Mesodermal cell (in vitro differentiated cells): ENCODE measurements at regions not wholly inside any gene's neighbourhood (a gene's known extent, or its start where the extent isn't known, plus 50 kb on each side); places are given as distances from the start of the nearest gene placed in this dataset.

Source experiments
- H3K27ac ChIP-seq: 2 replicates; pipeline ENCODE4 v1.7.0; 2013; ENCODE audit warnings: mild to moderate bottlenecking, low read depth, low read length, moderate library complexity; ENCODE audit not compliant: severe bottlenecking
- H3K36me3 ChIP-seq: 2 replicates; pipeline ENCODE4 v1.7.1; 2013; ENCODE audit warnings: mild to moderate bottlenecking, low read length, moderate library complexity; ENCODE audit not compliant: control insufficient read depth, insufficient read depth
- H3K4me1 ChIP-seq: one replicate; pipeline ENCODE4 v1.7.1; 2013; ENCODE audit warnings: mild to moderate bottlenecking, low read length; ENCODE audit not compliant: insufficient read depth, control insufficient read depth, poor library complexity, severe bottlenecking
- H3K4me3 ChIP-seq: 2 replicates; pipeline ENCODE4 v1.7.0; 2013; ENCODE audit warnings: low read length, control low read depth, mild to moderate bottlenecking; ENCODE audit not compliant: insufficient read depth, poor library complexity, severe bottlenecking; ENCODE audit errors: extremely low read depth
- H3K9me3 ChIP-seq: 2 replicates; pipeline ENCODE4 v1.7.1; 2013; ENCODE audit warnings: mild to moderate bottlenecking, low read length, moderate library complexity; ENCODE audit not compliant: control insufficient read depth
- WGBS, 2 experiments: methylation state at CpG; one replicate each; pipeline ENCODE4 v1.1.5; 2013; ENCODE audit warnings: missing lambda C conversion rate in 2 of 2; ENCODE audit not compliant: insufficient coverage in 2 of 2; 5-methylcytosine and 5-hydroxymethylcytosine counted together

- Histone ChIP-seq H3K4me3 (no peak overlapping the region), H3K4me1 (no peaks in the 10 kb centered on the region), H3K27ac (no peak overlapping the region), H3K36me3 (no peaks in the 10 kb centered on the region), H3K9me3 (no peaks in the 10 kb centered on the region)
- WGBS, 2 experiments: 92 to 95% methylated on average over 6 to 7 of the region's 7 CpGs
These were observed 204.8 kb downstream of the TSN start for GRCh38 chr2:121960251-121960650.

- Histone ChIP-seq H3K27ac (no peak overlapping the region), H3K4me1 (no peaks in the 10 kb centered on the region), H3K9me3 (no peaks in the 10 kb centered on the region), H3K36me3 (no peaks in the 10 kb centered on the region), H3K4me3 (no peak overlapping the region)
- 75 to 100% methylated on average over 1 of the region's 5 CpGs for WGBS, 2 experiments
These were observed 206.3 kb downstream of the TSN start for GRCh38 chr2:121961761-121962160.

- WGBS, 2 experiments: 91 to 94% methylated on average over 4 to 7 of the region's 7 CpGs
These were observed 210.2 kb downstream of the TSN start for GRCh38 chr2:121965661-121966060.

GRCh38 chr2:121966663-121967062, 211.2 kb downstream of the TSN start:
- no peak overlapping the region for H3K4me3 ChIP-seq
- no peaks in the 10 kb centered on the region for H3K9me3 ChIP-seq
- WGBS, 2 experiments: 83 to 92% methylated on average over 2 to 3 of the region's 3 CpGs
- H3K27ac ChIP-seq: no peak overlapping the region
- H3K36me3 ChIP-seq: no peaks in the 10 kb centered on the region
- no peaks in the 10 kb centered on the region for H3K4me1 ChIP-seq

More at GRCh38 chr2:121965661-121966060, 210.2 kb downstream of the TSN start:
- Histone ChIP-seq H3K27ac (no peak overlapping the region), H3K9me3 (no peaks in the 10 kb centered on the region), H3K4me1 (no peaks in the 10 kb centered on the region), H3K4me3 (no peak overlapping the region), H3K36me3 (no peaks in the 10 kb centered on the region)

- WGBS, 2 experiments: 92 to 93% methylated on average over 4 to 5 of the region's 5 CpGs
- Histone ChIP-seq H3K36me3 (no peaks in the 10 kb centered on the region), H3K4me1 (no peaks in the 10 kb centered on the region), H3K4me3 (no peak overlapping the region), H3K27ac (no peak overlapping the region), H3K9me3 (no peaks in the 10 kb centered on the region)
These were observed 213.7 kb downstream of the TSN start for GRCh38 chr2:121969166-121969565.

GRCh38 chr2:121969766-121970639, 214.6 kb downstream of the TSN start:
- no peak overlapping the region for H3K27ac ChIP-seq
- 94% methylated on average over 6 of the region's 8 CpGs for WGBS, 2 experiments
- no peaks in the 10 kb centered on the region for H3K36me3 ChIP-seq
- H3K9me3 ChIP-seq: no peaks in the 10 kb centered on the region
- H3K4me3 ChIP-seq: no peak overlapping the region
- no peaks in the 10 kb centered on the region for H3K4me1 ChIP-seq

- Histone ChIP-seq H3K27ac (no peak overlapping the region), H3K4me1 (peaks cover 3% of the 10 kb centered on the region), H3K9me3 (no peaks in the 10 kb centered on the region), H3K36me3 (no peaks in the 10 kb centered on the region), H3K4me3 (no peak overlapping the region)
- 80 to 90% methylated on average over 2 to 3 of the region's 5 CpGs for WGBS, 2 experiments
These were observed 216.8 kb downstream of the TSN start for GRCh38 chr2:121972203-121972602.

- WGBS, 2 experiments: 10 to 13% methylated on average over 11 to 13 of the region's 13 CpGs
- Histone ChIP-seq H3K27ac (no peak overlapping the region), H3K9me3 (no peaks in the 10 kb centered on the region), H3K4me1 (peaks cover 3% of the 10 kb centered on the region), H3K36me3 (no peaks in the 10 kb centered on the region), H3K4me3 (no peak overlapping the region)
These were observed 219.6 kb downstream of the TSN start for GRCh38 chr2:121974897-121975661.

GRCh38 chr2:121976926-121977325, 221.5 kb downstream of the TSN start:
- WGBS, 2 experiments: 65 to 81% methylated on average over 3 of the region's 3 CpGs
- Histone ChIP-seq H3K27ac (no peak overlapping the region), H3K4me3 (no peak overlapping the region), H3K4me1 (peaks cover 3% of the 10 kb centered on the region), H3K9me3 (no peaks in the 10 kb centered on the region), H3K36me3 (no peaks in the 10 kb centered on the region)

GRCh38 chr2:121977326-121977725, 221.9 kb downstream of the TSN start:
- Histone ChIP-seq H3K4me3 (no peak overlapping the region), H3K27ac (no peak overlapping the region), H3K36me3 (no peaks in the 10 kb centered on the region), H3K4me1 (peaks cover 3% of the 10 kb centered on the region), H3K9me3 (no peaks in the 10 kb centered on the region)
- WGBS, 2 experiments: 84 to 88% methylated on average over 2 of the region's 3 CpGs

GRCh38 chr2:121992700-121993099, 237.2 kb downstream of the TSN start:
- Histone ChIP-seq H3K36me3 (no peaks in the 10 kb centered on the region), H3K4me1 (no peaks in the 10 kb centered on the region), H3K4me3 (no peak overlapping the region), H3K27ac (no peak overlapping the region), H3K9me3 (peaks cover 6% of the 10 kb centered on the region)
- 59 to 76% methylated on average over 2 to 3 of the region's 3 CpGs for WGBS, 2 experiments
